GM12878 (cell line): ENCODE measurements at regions not wholly inside any gene's neighbourhood (a gene's known extent, or its start where the extent isn't known, plus 50 kb on each side); places are given as distances from the start of the nearest gene placed in this dataset.

Source experiments
- BACH1 ChIP-seq: fragments of 450-650 bp; IDR thresholded peaks from 2 replicates; pipeline ENCODE4 v1.6.1; 2017; ENCODE audit warnings: mild to moderate bottlenecking, borderline replicate concordance
- E4F1 ChIP-seq: fragments of 450-650 bp; IDR thresholded peaks from 2 replicates; pipeline ENCODE4 v1.6.1; 2018; ENCODE audit warnings: borderline replicate concordance, mild to moderate bottlenecking; ENCODE audit not compliant: partially characterized antibody
- MEF2A ChIP-seq: IDR thresholded peaks from 2 replicates; pipeline ENCODE4 v1.6.1; 2011; ENCODE audit warnings: low read depth, mild to moderate bottlenecking, low read length, moderate library complexity; ENCODE audit not compliant: insufficient read depth
- NKRF ChIP-seq: fragments of 450-650 bp; conservative IDR thresholded peaks from 2 replicates; pipeline ENCODE4 v1.6.1; 2017; ENCODE audit warnings: mild to moderate bottlenecking, moderate library complexity
- RCOR1 ChIP-seq: conservative IDR thresholded peaks from 2 replicates; pipeline ENCODE4 v1.6.1; 2012; ENCODE audit warnings: low read depth, low read length, improper control_type of control experiment
- SPI1 ChIP-seq: IDR thresholded peaks from 2 replicates; pipeline ENCODE4 v1.6.1; 2011; ENCODE audit warnings: low read depth, mild to moderate bottlenecking, low read length, moderate library complexity, borderline replicate concordance; ENCODE audit not compliant: insufficient read depth
- ZSCAN29 ChIP-seq: fragments of 450-650 bp; IDR thresholded peaks from 2 replicates; pipeline ENCODE4 v1.6.1; 2017; ENCODE audit warnings: mild to moderate bottlenecking, moderate library complexity
- TF ChIP-seq, protein P1 (sequence below): IDR thresholded peaks from 2 replicates; pipeline ENCODE4 v1.6.1; 2011; ENCODE audit warnings: borderline replicate concordance, low read depth, mild to moderate bottlenecking, moderate library complexity, low read length; ENCODE audit not compliant: insufficient read depth, poor library complexity, severe bottlenecking

GRCh38 chr5:53815471-53815870, 255.0 kb downstream of the NDUFS4 start (continued):
- TF ChIP-seq E4F1 = no peak
- no peak for TF ChIP-seq NKRF
- no peak for TF ChIP-seq ZSCAN29
- no peak for TF ChIP-seq MEF2A
- no peak for TF ChIP-seq SPI1
- TF ChIP-seq, protein P1, sequence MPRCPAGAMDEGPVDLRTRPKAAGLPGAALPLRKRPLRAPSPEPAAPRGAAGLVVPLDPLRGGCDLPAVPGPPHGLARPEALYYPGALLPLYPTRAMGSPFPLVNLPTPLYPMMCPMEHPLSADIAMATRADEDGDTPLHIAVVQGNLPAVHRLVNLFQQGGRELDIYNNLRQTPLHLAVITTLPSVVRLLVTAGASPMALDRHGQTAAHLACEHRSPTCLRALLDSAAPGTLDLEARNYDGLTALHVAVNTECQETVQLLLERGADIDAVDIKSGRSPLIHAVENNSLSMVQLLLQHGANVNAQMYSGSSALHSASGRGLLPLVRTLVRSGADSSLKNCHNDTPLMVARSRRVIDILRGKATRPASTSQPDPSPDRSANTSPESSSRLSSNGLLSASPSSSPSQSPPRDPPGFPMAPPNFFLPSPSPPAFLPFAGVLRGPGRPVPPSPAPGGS = no peak
- no peak for TF ChIP-seq BACH1
- TF ChIP-seq RCOR1 = no peak
